Mesenchymal stem cell (in vitro differentiated cells and primary cell): ENCODE measurements at regions not wholly inside any gene's neighbourhood (a gene's known extent, or its start where the extent isn't known, plus 50 kb on each side); places are given as distances from the start of the nearest gene placed in this dataset.

Experiments
- DNase-seq: peaks from one replicate; pipeline ENCODE4 v3.0.0-alpha.2; 2013
- H2AFZ ChIP-seq: one replicate; pipeline ENCODE4 v1.6.1; 2013; ENCODE audit warnings: low read depth, mild to moderate bottlenecking, control low read depth, inconsistent platforms, low read length, moderate library complexity
- H2AK5ac ChIP-seq: 2 replicates; pipeline ENCODE4 v1.6.1; 2013; ENCODE audit warnings: low read length, moderate library complexity, mild to moderate bottlenecking, inconsistent platforms; ENCODE audit not compliant: severe bottlenecking
- H2BK120ac ChIP-seq: one replicate; pipeline ENCODE4 v1.6.1; 2013; ENCODE audit warnings: low read depth, mild to moderate bottlenecking, inconsistent platforms, low read length, moderate library complexity
- H2BK12ac ChIP-seq, 2 experiments: one replicate each; pipeline ENCODE4 v1.6.1; 2013; ENCODE audit warnings: inconsistent platforms in 2 of 2, low read length in 2 of 2, mild to moderate bottlenecking in 2 of 2, moderate library complexity in 2 of 2, control low read depth in 1 of 2
- H2BK15ac ChIP-seq: one replicate; pipeline ENCODE4 v1.6.1; 2013; ENCODE audit warnings: mild to moderate bottlenecking, low read depth, inconsistent platforms; ENCODE audit not compliant: poor library complexity, severe bottlenecking
- H2BK5ac ChIP-seq: 2 replicates; pipeline ENCODE4 v1.6.1; 2013; ENCODE audit warnings: low read depth, mild to moderate bottlenecking, low read length, control low read depth, inconsistent platforms; ENCODE audit not compliant: poor library complexity, severe bottlenecking
- H3K14ac ChIP-seq, 2 experiments: one replicate each; pipeline ENCODE4 v1.6.1; 2013; ENCODE audit warnings: inconsistent platforms in 2 of 2, low read length in 2 of 2, control low read depth in 1 of 2, mild to moderate bottlenecking in 1 of 2, moderate library complexity in 1 of 2
- H3K18ac ChIP-seq, 2 experiments: one replicate each; pipeline ENCODE4 v1.6.1; 2013; ENCODE audit warnings: inconsistent platforms in 2 of 2, low read length in 2 of 2, control low read depth in 1 of 2, low read depth in 1 of 2, mild to moderate bottlenecking in 1 of 2
- H3K23ac ChIP-seq, 2 experiments: one replicate each; pipeline ENCODE4 v1.6.1; 2013; ENCODE audit warnings: inconsistent platforms in 2 of 2, low read length in 2 of 2, mild to moderate bottlenecking in 2 of 2, moderate library complexity in 2 of 2, control low read depth in 1 of 2
- H3K27ac ChIP-seq: 2 replicates; pipeline ENCODE4 v1.5.1; 2013; ENCODE audit warnings: mild to moderate bottlenecking, moderate library complexity, low read length, control low read depth, inconsistent platforms; ENCODE audit not compliant: poor library complexity, severe bottlenecking
- H3K27me3 ChIP-seq, 2 experiments: 2 replicates each; pipeline versions ENCODE4 v1.6.1 to v1.7.0; 2013; ENCODE audit warnings: low read length in 2 of 2, mild to moderate bottlenecking in 2 of 2, moderate library complexity in 2 of 2, control low read depth in 1 of 2, inconsistent platforms in 1 of 2; ENCODE audit not compliant: control insufficient read depth in 1 of 2, insufficient read depth in 1 of 2
- H3K36me3 ChIP-seq, 2 experiments: 2 replicates each; pipeline versions ENCODE4 v1.6.1 to v1.7.0; 2013; ENCODE audit warnings: low read length in 2 of 2, control low read depth in 1 of 2, inconsistent platforms in 1 of 2, low read depth in 1 of 2, mild to moderate bottlenecking in 1 of 2; ENCODE audit not compliant: insufficient read depth in 2 of 2, control insufficient read depth in 1 of 2
- H3K4ac ChIP-seq, 2 experiments: one replicate each; pipeline ENCODE4 v1.6.1; 2013; ENCODE audit warnings: inconsistent platforms in 2 of 2, low read length in 2 of 2, mild to moderate bottlenecking in 2 of 2, moderate library complexity in 2 of 2, control low read depth in 1 of 2, low read depth in 1 of 2
- H3K4me1 ChIP-seq: 2 replicates; pipeline ENCODE4 v1.6.1; 2013; ENCODE audit warnings: low read depth, low read length, control low read depth; ENCODE audit not compliant: control insufficient read depth, insufficient read depth
- H3K4me2 ChIP-seq: 2 replicates; pipeline ENCODE4 v1.6.1; 2013; ENCODE audit warnings: low read length, mild to moderate bottlenecking, inconsistent platforms; ENCODE audit not compliant: poor library complexity, severe bottlenecking
- H3K4me3 ChIP-seq, 2 experiments: 2 replicates each; pipeline versions ENCODE4 v1.5.1 to v1.7.0; 2013; ENCODE audit warnings: low read length in 2 of 2, mild to moderate bottlenecking in 2 of 2, control low read depth in 1 of 2, low read depth in 1 of 2; ENCODE audit not compliant: insufficient read depth in 1 of 2
- H3K79me1 ChIP-seq: replicated peaks from 2 replicates; pipeline ENCODE4 v1.6.1; 2013; ENCODE audit warnings: mild to moderate bottlenecking, control low read depth, low read length, inconsistent platforms; ENCODE audit not compliant: poor library complexity, severe bottlenecking
- H3K9ac ChIP-seq: 2 replicates; pipeline ENCODE4 v1.7.0; 2013; ENCODE audit warnings: mild to moderate bottlenecking, low read length, moderate library complexity
- H3K9me3 ChIP-seq: 2 replicates; pipeline ENCODE4 v1.7.0; 2013; ENCODE audit warnings: mild to moderate bottlenecking, low read length; ENCODE audit not compliant: control insufficient read depth
- H4K8ac ChIP-seq: one replicate; pipeline ENCODE4 v1.6.1; 2013; ENCODE audit warnings: inconsistent platforms, mild to moderate bottlenecking, low read length, moderate library complexity
- H4K91ac ChIP-seq: one replicate; pipeline ENCODE4 v1.6.1; 2013; ENCODE audit warnings: mild to moderate bottlenecking, low read length, inconsistent platforms
- WGBS: methylation state at CpG from one replicate; pipeline ENCODE4 v1.1.7; 2013; ENCODE audit warnings: mixed read lengths; 5-methylcytosine and 5-hydroxymethylcytosine counted together

DNA sequence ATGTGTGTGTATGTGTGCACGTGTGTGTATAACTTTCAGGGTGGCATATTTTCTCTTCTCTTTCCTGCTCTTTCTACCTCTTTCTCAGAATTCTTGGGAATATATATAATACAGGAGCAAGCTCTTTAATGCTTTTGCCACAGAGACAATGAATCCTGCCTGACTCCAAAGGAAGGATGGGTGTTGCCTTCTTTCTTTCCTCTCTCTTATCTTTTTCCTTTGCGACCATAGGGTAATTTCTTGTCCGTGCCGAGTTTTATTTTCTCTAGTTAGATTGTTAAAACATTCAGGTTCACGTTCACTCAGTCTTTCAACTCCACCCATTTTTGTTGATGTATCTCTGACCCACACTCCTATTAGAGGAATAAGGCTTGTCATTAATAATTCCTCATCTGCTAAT, 129.0 kb upstream of the C1orf21 start:
- no peaks in the 10 kb centered on the region for H3K27me3 ChIP-seq
- no peak overlapping the region for H3K14ac ChIP-seq
- H4K8ac ChIP-seq, result no peak overlapping the region
- H3K79me1 ChIP-seq, result no peaks in the 10 kb centered on the region
- no peak overlapping the region for H4K91ac ChIP-seq
- no peak overlapping the region for H3K4me2 ChIP-seq
- no peak overlapping the region for H2AK5ac ChIP-seq
- no peak overlapping the region for H3K27ac ChIP-seq
- peaks cover 3% of the 10 kb centered on the region for H3K4me1 ChIP-seq
- WGBS, result 97% methylated on average over 4 of the region's 5 CpGs
- no peak overlapping the region for H2BK12ac ChIP-seq
- no peak overlapping the region for H2BK120ac ChIP-seq
- H2BK15ac ChIP-seq, result no peak overlapping the region
- H2AFZ ChIP-seq, result no peak overlapping the region
- no peak overlapping the region for H3K4me3 ChIP-seq
- no peak overlapping the region for H3K18ac ChIP-seq
- no peaks in the 10 kb centered on the region for H3K9me3 ChIP-seq
- H2BK5ac ChIP-seq, result no peak overlapping the region
- no peak overlapping the region for H3K4ac ChIP-seq
- no peak for DNase-seq
- no peak overlapping the region for H3K9ac ChIP-seq
- no peaks in the 10 kb centered on the region for H3K36me3 ChIP-seq
- H3K23ac ChIP-seq, result no peak overlapping the region

DNA sequence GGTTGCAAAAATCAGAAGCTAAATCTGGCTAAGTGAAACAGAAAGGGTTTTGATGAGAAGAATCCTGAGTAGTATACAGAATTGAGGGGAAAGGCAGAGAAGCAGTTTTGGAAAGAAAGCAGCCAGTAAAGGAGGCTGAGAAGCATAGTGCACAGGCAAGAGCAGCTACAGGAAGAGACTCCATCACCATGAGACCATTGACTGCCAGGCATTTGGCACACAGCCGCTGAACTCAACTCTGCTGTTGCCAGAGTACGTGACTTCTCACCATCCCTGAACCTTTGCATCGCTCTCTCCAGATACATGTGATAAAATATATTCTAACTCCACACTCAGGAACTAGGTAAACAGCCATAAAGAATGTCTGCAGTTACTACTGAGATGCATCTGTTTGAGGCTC, 128.3 kb upstream of the C1orf21 start:
- Histone ChIP-seq H2BK120ac (no peak overlapping the region), H3K23ac (no peak overlapping the region), H3K4me3 (no peak overlapping the region), H3K4ac (no peak overlapping the region), H3K27ac (no peak overlapping the region), H4K91ac (no peak overlapping the region), H2AFZ (no peak overlapping the region), H3K4me2 (no peak overlapping the region), H3K9ac (no peak overlapping the region), H2BK5ac (no peak overlapping the region), H2BK15ac (no peak overlapping the region), H3K27me3 (no peaks in the 10 kb centered on the region), H3K9me3 (no peaks in the 10 kb centered on the region), H4K8ac (no peak overlapping the region), H2AK5ac (no peak overlapping the region), H3K18ac (no peak overlapping the region), H3K14ac (no peak overlapping the region), H3K36me3 (no peaks in the 10 kb centered on the region), H3K79me1 (no peaks in the 10 kb centered on the region), H3K4me1 (peaks cover 3% of the 10 kb centered on the region), H2BK12ac (no peak overlapping the region)
- WGBS, result 94% methylated on average over 3 of the region's 3 CpGs
- DNase-seq, result no peak

DNA sequence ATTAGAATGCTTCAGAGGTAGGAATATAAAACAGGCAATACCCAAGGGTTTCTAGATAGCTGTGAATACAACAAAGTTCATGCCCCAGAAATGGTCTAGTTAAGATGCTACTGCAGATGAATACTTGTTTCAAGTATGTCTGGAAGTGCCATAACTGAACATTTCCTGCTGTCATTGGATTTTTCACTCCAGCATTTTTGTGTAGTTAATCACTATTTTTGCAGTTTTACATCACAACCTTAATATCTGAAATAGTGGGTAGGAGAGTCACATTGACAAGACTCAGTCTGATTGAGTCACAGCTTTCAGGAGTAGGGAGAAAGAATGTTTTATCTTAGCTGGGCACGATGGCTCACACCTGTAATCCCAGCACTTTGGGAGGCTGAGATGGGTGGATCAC, 126.4 kb upstream of the C1orf21 start:
- Histone ChIP-seq H3K4me2 (no peak overlapping the region), H2BK5ac (no peak overlapping the region), H3K18ac (no peak overlapping the region), H3K23ac (no peak overlapping the region), H3K14ac (no peak overlapping the region), H3K79me1 (no peaks in the 10 kb centered on the region), H3K4ac (no peak overlapping the region), H2AFZ (no peak overlapping the region), H2AK5ac (no peak overlapping the region), H3K27ac (no peak overlapping the region), H3K9ac (no peak overlapping the region), H4K91ac (no peak overlapping the region), H3K36me3 (no peaks in the 10 kb centered on the region), H3K4me3 (no peak overlapping the region), H3K9me3 (no peaks in the 10 kb centered on the region), H2BK120ac (no peak overlapping the region), H3K27me3 (no peaks in the 10 kb centered on the region), H4K8ac (no peak overlapping the region), H2BK15ac (no peak overlapping the region), H2BK12ac (no peak overlapping the region), H3K4me1 (peaks cover 3% of the 10 kb centered on the region)
- peak; percentile 73 for DNase-seq
- 43% methylated on average over 1 of the region's 1 CpG for WGBS

DNA sequence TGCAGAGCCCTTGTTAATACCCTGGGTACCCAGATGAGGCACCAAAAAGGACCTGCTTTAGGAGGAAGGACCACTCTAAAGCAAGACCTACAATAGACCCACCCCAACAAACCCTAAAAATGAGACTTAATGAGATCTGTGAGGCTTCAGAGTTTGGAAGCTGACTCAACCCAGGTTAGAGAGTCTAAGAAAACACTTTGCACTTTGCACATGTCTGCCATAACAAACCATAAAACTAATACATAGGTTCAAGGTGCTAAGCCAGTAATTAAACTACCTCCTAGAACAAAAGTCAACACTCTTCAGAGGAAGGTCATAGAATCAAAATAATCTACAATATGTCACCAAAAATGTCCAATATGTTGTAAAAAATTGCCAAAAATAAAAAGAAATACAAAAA, 124.7 kb upstream of the C1orf21 start:
- Histone ChIP-seq H2AK5ac (no peak overlapping the region), H4K91ac (no peak overlapping the region), H3K4me2 (no peak overlapping the region), H3K4me1 (peaks cover 3% of the 10 kb centered on the region), H3K4ac (no peak overlapping the region), H3K27me3 (no peaks in the 10 kb centered on the region), H3K18ac (no peak overlapping the region), H3K9me3 (no peaks in the 10 kb centered on the region), H2BK120ac (no peak overlapping the region), H3K36me3 (no peaks in the 10 kb centered on the region), H3K27ac (no peak overlapping the region), H3K9ac (no peak overlapping the region), H3K23ac (no peak overlapping the region), H3K4me3 (no peak overlapping the region), H4K8ac (no peak overlapping the region), H3K14ac (no peak overlapping the region), H2BK12ac (no peak overlapping the region), H2BK5ac (no peak overlapping the region), H2AFZ (no peak overlapping the region), H2BK15ac (no peak overlapping the region), H3K79me1 (no peaks in the 10 kb centered on the region)
- DNase-seq, result no peak
